ENCODE measurements at regions not wholly inside any gene's neighbourhood (a gene's known extent, or its start where the extent isn't known, plus 50 kb on each side); places are given as distances from the start of the nearest gene placed in this dataset.

GRCh38 chr2:217086718-217087117 is 226.9 kb upstream of the TNP1 start:
- no peak for TF ChIP-seq POLR2A (IDR thresholded peaks at IDR 0.05; ENCODE audit: low read length)
- no peak for TF ChIP-seq GATA1 (IDR thresholded peaks at IDR 0.05; ENCODE audit: low read depth, low read length)
